HG03558 (cell line): ENCODE measurements at regions not wholly inside any gene's neighbourhood (a gene's known extent, or its start where the extent isn't known, plus 50 kb on each side); places are given as distances from the start of the nearest gene placed in this dataset.

Experiments
- ATAC-seq: cut with Tn5 transposase; IDR thresholded peaks from one replicate; pipeline ENCODE4 v1.9.1; 2021; ENCODE audit warnings: moderate number of reproducible peaks; ENCODE audit not compliant: unreplicated experiment; ENCODE audit errors: extremely low read depth

GRCh38 chr12:127635838-127636237 is 631.1 kb upstream of the TMEM132C start:
- ATAC-seq: no peak

GRCh38 chr12:127636882-127637281 is 630.1 kb upstream of the TMEM132C start:
- ATAC-seq: no peak

- ATAC-seq: no peak
These were observed 626.6 kb upstream of the TMEM132C start for GRCh38 chr12:127640181-127640886.

DNA sequence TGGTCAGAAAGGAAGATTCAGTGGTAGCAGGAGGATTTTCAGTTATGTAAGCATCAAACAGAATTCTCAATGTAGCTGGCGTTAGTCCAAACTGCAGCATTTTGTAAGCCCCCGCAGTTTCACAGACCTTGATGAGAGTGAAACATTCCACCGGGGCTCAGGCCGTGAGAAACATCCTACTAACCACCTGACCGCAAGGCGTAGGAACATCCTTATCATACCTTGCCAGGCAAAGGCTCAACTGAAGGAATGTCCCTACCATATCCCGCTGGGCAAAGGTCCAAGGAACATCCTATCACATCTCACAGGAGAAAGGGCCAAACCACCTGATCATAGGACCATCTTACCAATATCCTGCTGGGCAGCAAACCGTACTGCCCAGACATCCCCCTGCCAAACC is 624.8 kb upstream of the TMEM132C start:
- no peak for ATAC-seq

- ATAC-seq: no peak
These were observed 618.6 kb upstream of the TMEM132C start for GRCh38 chr12:127648321-127648720.

GRCh38 chr12:127649961-127650360 is 617.0 kb upstream of the TMEM132C start:
- no peak for ATAC-seq

DNA sequence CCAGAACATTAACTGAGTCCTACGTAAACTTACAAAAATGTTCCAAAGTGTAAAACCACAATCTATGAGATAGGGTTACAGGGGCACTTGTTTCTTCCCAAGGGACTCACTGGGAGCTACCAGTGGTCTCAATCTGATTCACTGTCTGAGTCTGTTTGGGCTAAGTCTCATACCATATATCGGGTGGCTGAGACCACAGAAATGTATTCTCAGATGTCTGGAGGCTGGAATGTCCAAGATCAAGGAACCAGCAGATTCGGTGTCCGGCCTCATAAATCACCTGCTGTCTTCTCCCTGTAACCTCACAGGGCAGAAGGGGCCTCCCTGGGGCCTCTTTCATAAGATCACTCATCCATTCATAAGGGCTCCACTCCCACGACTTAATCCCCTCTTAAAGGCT is 616.3 kb upstream of the TMEM132C start:
- no peak for ATAC-seq

DNA sequence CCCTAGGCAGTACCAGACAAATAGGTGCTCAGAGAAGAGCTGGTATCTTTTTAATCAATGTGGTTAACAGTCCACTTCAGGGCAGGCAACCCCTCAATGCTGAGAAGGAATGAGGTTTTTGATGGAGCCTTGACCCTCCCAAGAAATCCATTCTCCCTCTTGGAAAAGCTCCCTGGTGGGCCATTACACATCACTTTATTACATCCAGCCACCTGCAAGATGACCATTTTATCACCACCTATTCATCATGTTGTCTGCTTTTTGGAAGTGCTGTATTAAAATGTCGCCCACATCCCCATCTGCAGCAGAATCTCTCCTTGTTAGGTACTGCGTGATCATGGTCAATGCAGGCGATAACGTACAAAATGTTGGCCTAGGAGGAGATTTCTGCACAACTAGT is 614.7 kb upstream of the TMEM132C start:
- ATAC-seq: no peak

GRCh38 chr12:127654383-127654985 is 612.5 kb upstream of the TMEM132C start:
- ATAC-seq: no peak

DNA sequence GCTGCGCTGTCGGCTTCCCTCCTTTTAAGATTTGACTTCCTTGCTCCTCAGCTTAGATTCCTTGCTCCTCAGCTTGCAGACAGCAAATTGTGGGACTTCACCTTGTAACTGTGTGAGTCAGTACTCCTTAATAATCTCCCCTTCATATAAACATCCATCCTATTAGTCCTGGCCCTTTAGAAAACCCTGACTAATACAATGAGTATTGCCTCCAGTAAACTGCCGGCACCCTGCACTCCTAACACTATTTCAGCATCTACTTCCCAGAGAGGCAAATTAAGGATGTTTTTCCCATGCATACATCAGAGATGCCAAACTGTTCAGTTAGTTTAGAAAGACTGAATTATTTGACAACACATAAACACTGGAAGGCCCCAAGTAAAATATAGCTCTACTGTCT is 611.3 kb upstream of the TMEM132C start:
- no peak for ATAC-seq

DNA sequence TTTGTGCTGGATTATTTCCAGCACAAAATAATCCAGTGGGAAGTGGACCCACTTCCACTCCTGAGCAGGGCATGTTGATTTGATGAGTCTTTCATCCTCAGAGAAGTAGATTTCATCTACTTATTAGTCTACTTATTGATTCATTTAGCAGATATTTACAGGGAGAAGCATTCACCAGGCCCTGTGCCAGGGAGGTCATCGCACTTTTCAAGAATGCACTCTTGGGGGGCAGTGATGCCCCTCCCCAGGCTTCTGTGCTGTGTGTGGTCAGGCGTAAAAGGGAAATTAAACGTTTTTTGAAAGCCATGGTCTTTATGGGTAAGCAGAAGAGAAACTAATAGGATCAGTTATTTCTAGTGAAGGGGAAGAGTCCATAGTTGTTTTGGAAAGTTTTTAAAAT is 610.7 kb upstream of the TMEM132C start:
- no peak for ATAC-seq

- no peak for ATAC-seq
These were observed 609.9 kb upstream of the TMEM132C start for GRCh38 chr12:127657036-127657435.

DNA sequence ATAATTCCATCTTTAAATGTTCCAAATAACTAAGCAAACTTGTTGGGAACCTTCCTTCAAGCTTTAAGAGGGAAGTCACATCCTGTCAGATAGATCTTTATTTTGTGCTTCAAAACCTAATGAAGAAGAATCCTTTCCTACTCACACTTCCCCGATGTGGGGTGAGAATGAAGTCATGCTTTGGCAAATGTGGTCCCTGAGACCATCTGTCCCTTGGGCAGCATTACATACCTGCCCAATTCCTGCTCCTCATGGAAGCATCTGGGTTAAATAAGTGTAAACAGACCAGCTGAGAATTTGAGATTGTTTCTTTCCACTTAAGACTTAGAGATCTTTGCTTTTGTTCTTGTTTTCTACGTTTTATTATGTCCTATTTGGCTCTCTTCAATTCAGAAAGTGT is 606.0 kb upstream of the TMEM132C start:
- ATAC-seq: no peak

DNA sequence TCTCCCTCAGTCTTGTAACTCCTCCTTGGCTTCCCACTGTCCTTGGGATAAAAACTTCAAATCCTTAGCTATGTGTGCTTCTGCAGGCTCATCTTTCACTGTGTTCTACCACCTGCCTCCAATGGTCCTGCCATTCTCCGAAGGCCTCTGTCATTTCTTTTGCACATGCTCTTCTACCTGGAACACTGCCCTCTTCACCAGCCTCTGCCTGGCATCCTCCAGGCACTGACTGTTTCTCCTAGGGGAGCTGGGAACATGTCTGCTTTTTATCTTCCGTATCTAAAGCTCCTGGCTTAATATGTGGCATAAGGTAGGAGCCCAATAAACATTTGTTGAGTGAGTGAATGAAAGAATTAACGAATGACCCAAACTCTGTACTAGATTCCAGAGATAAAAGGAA is 603.3 kb upstream of the TMEM132C start:
- ATAC-seq: no peak

DNA sequence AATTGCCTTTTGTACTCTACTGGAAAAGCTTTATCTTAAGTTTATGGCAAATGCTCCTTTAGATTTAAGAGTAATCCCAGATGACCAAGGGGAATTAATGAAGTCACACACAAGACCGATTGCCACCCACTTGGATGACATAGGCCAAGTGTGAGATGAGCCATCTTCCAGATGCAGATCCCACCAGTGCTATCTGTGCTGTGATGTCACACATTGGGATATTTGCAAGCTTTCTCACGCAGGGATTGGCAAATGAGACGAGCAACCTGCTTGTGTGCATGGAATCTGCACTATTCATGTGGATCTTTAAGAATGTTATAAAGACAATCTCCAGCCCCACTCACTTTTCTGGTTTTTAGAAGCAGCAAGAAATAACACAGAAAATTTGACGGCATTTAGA is 602.1 kb upstream of the TMEM132C start:
- no peak for ATAC-seq

DNA sequence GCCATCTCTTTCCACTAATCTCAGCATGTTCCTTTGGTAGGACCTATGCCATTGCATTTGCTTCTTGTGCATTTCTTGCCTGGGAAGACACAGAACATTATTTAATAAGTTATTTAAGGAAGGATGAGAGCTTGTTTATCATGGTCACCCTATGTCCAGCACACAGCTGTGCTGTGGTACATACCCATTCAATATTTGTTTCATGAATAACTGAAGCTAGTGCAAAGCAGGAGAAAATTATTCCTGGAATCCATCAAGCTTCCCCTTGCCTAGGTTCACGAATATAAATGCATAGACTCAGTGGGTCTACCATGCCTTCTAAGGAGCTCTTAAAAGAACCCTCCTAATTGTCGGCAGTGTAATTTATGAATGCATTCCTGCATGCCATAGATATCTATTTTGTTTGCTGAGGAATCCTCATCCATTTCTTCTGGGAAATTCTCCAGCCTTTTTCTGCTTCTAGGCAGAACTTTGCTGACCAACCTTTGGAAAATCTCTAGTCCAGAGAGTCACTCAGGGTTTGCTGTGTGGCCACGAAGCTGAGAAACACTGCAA is 599.8 kb upstream of the TMEM132C start:
- ATAC-seq: no peak

GRCh38 chr12:127670294-127670693 is 596.7 kb upstream of the TMEM132C start:
- ATAC-seq: no peak

- ATAC-seq: no peak
These were observed 596.2 kb upstream of the TMEM132C start for GRCh38 chr12:127670796-127671195.

GRCh38 chr12:127675936-127676335 is 591.0 kb upstream of the TMEM132C start:
- no peak for ATAC-seq

GRCh38 chr12:127677537-127678131 is 589.3 kb upstream of the TMEM132C start:
- no peak for ATAC-seq

GRCh38 chr12:127678945-127679344 is 588.0 kb upstream of the TMEM132C start:
- no peak for ATAC-seq

DNA sequence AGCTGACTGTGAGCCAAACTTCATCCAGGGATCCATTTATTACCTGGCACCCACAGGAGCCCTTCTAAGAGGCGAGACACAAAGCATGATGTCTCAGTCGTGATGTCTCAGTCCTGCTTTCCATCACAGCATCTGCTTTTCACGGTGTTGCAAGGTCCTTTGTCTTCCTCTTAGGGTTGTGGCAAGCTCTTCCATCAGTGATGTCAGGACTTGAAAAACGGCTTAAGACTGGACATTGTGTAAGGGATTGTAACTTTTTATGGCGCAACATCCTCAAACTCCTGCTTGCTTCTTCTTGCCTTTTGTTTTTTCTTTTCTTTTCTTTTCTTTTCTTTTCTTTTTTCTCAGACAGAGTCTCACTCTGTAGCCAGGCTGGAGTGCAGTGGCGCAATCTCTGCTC is 586.5 kb upstream of the TMEM132C start:
- ATAC-seq: no peak
